Uterus (tissue), 3 donors: ENCODE measurements at regions not wholly inside any gene's neighbourhood (a gene's known extent, or its start where the extent isn't known, plus 50 kb on each side); places are given as distances from the start of the nearest gene placed in this dataset.
A peak's percentile ranks its signal among the peaks of the same experiment; 100 is the strongest.
"Not testable (repeated sequence)": the region's sequence is repeated elsewhere in the genome, so short reads cannot be mapped to it uniquely, and the experiment has no call there.

ENCODE experiments used
- DNase-seq, 2 donors: peaks; one replicate each; pipeline ENCODE4 v3.0.0-alpha.2; 2019 to 2020
- H3K27ac ChIP-seq, 2 donors: fragments of 200-600 bp; sonication (generic); 1 replicate in 1 of 2; 2 replicates in 1 of 2; pipeline ENCODE4 v1.5.1; 2016 to 2018
- H3K27me3 ChIP-seq, 2 donors: fragments of 200-600 bp; sonication (generic); one replicate each; pipeline ENCODE4 v1.5.1; 2018 to 2019; ENCODE audit warnings: control low read depth in 1 of 2
- H3K36me3 ChIP-seq, 2 donors: fragments of 200-600 bp; sonication (generic); one replicate each; pipeline ENCODE4 v1.5.1; 2019; ENCODE audit warnings: control low read depth in 1 of 2
- H3K4me1 ChIP-seq, 2 donors: fragments of 200-600 bp; sonication (generic); one replicate each; pipeline ENCODE4 v1.5.1; 2018 to 2019; ENCODE audit warnings: control low read depth in 1 of 2
- H3K4me3 ChIP-seq, 2 donors: fragments of 200-600 bp; sonication (generic); 1 replicate in 1 of 2; 2 replicates in 1 of 2; pipeline ENCODE4 v1.5.1; 2018 to 2019; ENCODE audit warnings: mild to moderate bottlenecking in 1 of 2
- H3K9me3 ChIP-seq, 2 donors: fragments of 200-600 bp; sonication (generic); one replicate each; pipeline ENCODE4 v1.5.1; 2019; ENCODE audit warnings: control low read depth in 1 of 2
- POLR2A ChIP-seq, 2 donors: fragments of 450-650 bp; IDR thresholded peaks; one replicate each; pipeline ENCODE4 v1.6.1; 2016; ENCODE audit warnings: antibody characterized with exemption in 2 of 2, mild to moderate bottlenecking in 1 of 2, moderate library complexity in 1 of 2
- intact Hi-C: fragments of 100-400 bp; cut with DNase I; formaldehyde crosslinking; loops from one replicate; pipeline ENCODE4 v1.15.1; 2023; ENCODE audit warnings: low total_unique reads
- TF ChIP-seq, protein P1 (sequence below), 4 experiments: fragments of 200-600 bp in 2 of 4; fragments of 450-650 bp in 2 of 4; sonication (generic) in 2 of 4; IDR thresholded peaks; one replicate each; pipeline ENCODE4 v1.5.1; 2016 to 2019; ENCODE audit warnings: antibody characterized with exemption in 4 of 4, mild to moderate bottlenecking in 2 of 4, moderate library complexity in 1 of 4
- donor health status: DM: yes; HTN: yes; CAD: no.

DNA sequence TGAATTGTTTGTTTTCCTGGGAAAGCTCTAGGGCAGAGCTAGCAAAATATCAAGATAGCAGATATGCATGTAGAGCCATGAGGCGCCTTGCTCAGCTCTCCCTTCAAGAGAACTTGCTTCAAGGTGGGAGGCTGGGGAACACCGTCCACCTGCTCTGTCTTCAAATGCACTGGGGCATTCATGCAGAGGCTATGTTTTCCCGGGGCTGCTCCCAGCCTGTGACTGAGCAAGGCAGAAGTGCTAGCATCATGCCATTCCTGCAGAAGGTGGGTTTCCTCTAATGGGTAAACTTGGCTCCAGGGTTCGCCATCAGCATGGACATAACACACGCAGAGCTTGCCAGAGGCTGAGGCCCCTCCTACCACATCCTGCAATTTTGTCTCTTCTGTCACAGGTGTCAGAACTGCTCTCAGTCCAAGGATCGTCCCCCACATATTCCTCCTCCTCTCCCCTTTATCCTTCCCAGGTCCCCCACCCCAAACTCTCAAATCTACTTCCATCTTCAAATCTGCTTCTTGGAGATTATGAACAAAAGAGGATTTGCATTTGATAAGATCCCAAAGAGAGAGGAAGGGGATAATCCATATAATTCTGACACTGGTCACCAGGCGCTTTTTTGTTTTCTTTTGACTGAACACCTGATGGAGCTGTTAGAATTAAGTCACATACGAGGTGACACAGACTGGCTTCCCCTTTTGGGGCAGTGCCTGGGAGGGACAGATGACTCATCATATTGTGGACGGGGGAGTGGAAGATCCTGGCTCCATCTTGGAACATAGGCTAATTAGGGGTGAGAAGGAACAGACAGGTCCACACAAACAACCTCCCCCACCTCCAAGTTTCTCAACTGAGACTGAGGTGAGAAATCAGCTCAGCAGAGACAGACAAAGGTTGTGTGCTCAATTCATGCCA is 85.0 kb upstream of the TAF11L2 start:
- Histone ChIP-seq H3K9me3 (no peaks in the 10 kb centered on the region), H3K36me3 (no peaks in the 10 kb centered on the region), H3K27ac (no peak overlapping the region), H3K27me3 (no peaks in the 10 kb centered on the region), H3K4me1 (no peaks in the 10 kb centered on the region), H3K4me3 (no peak overlapping the region)
- DNase-seq, result peak in 1 of 2 donors; percentile 34
- no peak for TF ChIP-seq POLR2A (IDR thresholded peaks at IDR 0.05)
- TF ChIP-seq, protein P1, sequence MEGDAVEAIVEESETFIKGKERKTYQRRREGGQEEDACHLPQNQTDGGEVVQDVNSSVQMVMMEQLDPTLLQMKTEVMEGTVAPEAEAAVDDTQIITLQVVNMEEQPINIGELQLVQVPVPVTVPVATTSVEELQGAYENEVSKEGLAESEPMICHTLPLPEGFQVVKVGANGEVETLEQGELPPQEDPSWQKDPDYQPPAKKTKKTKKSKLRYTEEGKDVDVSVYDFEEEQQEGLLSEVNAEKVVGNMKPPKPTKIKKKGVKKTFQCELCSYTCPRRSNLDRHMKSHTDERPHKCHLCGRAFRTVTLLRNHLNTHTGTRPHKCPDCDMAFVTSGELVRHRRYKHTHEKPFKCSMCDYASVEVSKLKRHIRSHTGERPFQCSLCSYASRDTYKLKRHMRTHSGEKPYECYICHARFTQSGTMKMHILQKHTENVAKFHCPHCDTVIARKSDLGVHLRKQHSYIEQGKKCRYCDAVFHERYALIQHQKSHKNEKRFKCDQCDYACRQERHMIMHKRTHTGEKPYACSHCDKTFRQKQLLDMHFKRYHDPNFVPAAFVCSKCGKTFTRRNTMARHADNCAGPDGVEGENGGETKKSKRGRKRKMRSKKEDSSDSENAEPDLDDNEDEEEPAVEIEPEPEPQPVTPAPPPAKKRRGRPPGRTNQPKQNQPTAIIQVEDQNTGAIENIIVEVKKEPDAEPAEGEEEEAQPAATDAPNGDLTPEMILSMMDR (IDR thresholded peaks at IDR 0.05), result no peak
- intact Hi-C loops, result no loop called here

DNA sequence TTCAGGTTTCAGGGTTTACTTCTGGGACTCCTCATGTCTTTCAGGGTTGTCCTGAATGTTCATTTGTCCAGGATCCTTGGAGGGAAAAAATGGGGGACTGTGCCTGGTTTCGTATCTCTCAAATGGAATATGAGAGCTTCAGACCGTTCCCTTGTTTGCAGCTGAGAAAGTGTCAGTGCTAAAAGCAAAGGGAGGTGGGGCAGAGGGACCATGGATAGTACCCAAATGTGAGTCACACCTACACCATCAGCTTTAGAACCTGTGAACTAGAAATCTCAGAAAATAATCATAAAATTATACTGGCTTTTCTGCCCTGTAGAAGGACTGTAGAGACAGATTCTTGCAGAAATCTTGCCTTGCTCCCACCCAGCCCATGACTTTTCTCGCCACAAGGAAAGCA is 84.3 kb upstream of the TAF11L2 start:
- Histone ChIP-seq H3K4me3 (no peak overlapping the region), H3K9me3 (no peaks in the 10 kb centered on the region), H3K27me3 (no peaks in the 10 kb centered on the region), H3K4me1 (no peaks in the 10 kb centered on the region), H3K36me3 (no peaks in the 10 kb centered on the region), H3K27ac (no peak overlapping the region)
- intact Hi-C loops, result no loop called here
- DNase-seq, result no peak
- TF ChIP-seq, protein P1 (IDR thresholded peaks at IDR 0.05), result no peak
- TF ChIP-seq POLR2A (IDR thresholded peaks at IDR 0.05), result no peak

DNA sequence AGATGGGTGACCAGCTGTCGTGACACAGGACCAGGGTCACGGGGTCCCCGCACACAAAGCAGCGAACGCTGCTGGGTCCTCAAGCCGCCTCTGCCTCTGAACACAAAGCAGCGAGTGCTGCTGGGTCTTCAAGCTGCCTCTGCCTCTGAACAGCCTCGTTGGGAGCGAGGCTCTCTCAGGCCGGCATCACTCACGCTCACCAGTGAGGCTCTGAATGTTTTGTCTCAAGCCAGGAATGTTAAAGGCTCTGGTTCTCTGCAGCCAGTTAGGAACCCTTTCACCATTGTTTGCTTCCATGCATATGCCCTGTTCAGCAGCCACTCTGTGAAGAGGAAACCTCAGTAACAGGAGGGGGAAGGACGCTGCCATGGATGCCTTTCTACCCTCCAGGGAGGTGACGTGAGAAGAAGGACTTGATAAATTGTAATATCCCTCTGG is 82.7 kb upstream of the TAF11L2 start:
- TF ChIP-seq, protein P1 (IDR thresholded peaks at IDR 0.05), result no peak
- TF ChIP-seq POLR2A (IDR thresholded peaks at IDR 0.05), result no peak
- Histone ChIP-seq H3K27me3 (no peaks in the 10 kb centered on the region), H3K4me1 (no peaks in the 10 kb centered on the region), H3K4me3 (no peak overlapping the region), H3K27ac (no peak overlapping the region), H3K9me3 (no peaks in the 10 kb centered on the region), H3K36me3 (no peaks in the 10 kb centered on the region)
- intact Hi-C loops, result no loop called here
- no peak for DNase-seq

DNA sequence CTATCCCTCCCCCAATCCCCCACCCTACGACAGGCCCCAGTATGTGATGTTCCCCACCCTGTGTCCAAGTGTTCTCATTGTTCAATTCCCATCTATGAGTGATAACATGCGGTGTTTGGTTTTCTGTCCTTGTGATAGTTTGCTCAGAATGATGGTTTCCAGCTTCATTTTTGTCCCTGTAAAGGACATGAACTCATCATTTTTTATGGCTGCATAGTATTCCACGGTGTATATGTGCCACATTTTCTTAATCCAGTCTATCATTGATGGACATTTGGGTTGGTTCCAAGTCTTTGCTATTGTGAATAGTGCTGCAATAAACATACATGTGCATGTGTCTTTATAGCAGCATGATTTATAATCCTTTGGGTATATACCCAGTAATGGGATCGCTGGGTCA is 81.7 kb upstream of the TAF11L2 start:
- H3K4me3 ChIP-seq, result not testable (repeated sequence)

DNA sequence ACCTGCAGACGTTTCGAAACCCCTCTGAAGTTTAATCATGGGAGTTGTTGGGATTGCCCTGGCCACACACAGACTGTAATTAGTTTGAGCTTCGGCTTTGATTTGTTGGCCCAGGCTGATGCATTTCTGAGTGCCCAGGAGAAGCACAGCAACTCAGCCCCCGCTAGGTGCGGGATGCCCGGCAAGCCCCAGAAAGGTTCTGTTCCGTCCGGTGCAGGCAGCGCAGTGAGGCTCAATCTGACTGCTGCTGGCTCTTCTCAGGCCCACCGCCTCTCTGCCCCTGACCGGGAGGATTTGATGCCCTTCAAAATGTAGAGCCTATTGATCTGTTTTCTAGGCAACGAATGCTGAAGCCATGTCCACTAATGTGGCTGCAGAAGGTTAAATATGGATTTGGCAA is 73.4 kb upstream of the TAF11L2 start:
- no peaks in the 10 kb centered on the region for H3K36me3 ChIP-seq
- no peak overlapping the region for H3K4me3 ChIP-seq
- TF ChIP-seq, protein P1 (IDR thresholded peaks at IDR 0.05), result no peak
- no peak for TF ChIP-seq POLR2A (IDR thresholded peaks at IDR 0.05)
- H3K27ac ChIP-seq, result no peak overlapping the region
- no peak for DNase-seq
- H3K4me1 ChIP-seq, result no peaks in the 10 kb centered on the region
- H3K27me3 ChIP-seq, result no peaks in the 10 kb centered on the region
- intact Hi-C loops, result no loop called here
- H3K9me3 ChIP-seq, result no peaks in the 10 kb centered on the region

More for the DNA sequence above, 81.7 kb upstream of the TAF11L2 start:
- H3K4me1 ChIP-seq, H3K27ac ChIP-seq, H3K36me3 ChIP-seq, H3K27me3 ChIP-seq, DNase-seq, intact Hi-C loops, H3K9me3 ChIP-seq: not testable (repeated sequence)
